ENCODE measurements at regions not wholly inside any gene's neighbourhood (a gene's known extent, or its start where the extent isn't known, plus 50 kb on each side); places are given as distances from the start of the nearest gene placed in this dataset.

DNA sequence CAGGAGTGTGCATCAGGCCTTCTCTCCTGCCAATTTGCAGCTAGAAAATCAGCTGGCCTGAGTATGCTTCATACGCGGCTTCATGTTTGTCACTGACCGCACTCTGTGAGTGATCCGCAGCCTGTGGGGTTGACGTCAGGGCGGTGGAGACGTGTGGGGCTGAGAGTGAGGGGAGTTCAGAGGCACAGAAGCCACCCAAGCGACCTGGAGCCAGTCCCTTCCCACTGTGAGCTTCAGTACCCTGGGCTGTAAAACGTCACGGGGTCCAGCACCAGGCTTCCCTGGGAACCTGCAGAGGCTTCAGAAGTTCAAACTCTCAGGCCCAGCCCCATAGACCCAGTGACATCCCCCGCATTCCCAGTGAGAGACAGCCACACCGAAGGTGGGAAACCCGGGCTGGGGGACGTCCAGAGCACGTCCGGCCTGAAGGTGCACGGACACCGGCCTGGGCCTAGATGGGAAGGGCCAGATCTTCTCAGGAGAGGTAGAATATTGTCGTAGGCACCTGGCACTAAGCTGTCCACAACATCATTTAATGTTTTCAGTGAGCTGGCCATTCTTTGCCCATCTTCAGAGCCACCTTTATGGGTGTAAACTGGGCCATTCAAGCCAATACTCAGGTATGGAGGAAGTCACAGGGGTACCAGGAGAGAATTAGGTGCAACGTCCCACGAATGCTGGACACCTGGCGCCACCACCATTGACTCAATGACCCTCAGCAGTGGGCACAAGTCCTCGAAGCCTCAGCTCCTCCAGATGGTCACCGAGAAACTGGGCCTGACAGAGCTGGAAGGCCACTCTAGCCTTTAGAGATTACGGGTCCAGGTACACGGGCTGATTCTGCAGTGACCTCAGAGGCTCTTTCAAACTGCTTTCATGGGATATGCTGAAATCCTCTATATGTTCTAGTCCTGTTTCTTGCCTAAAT is 235.6 kb upstream of the MYT1L start:
- H3K4me1 Mint-ChIP-seq = no peaks in the 10 kb centered on the region
- H3K9me3 Mint-ChIP-seq = no peaks in the 10 kb centered on the region
- DNase-seq (ENCODE audit: low spot score in 2 of 2, unreplicated experiment in 2 of 2) = no peak
- TF ChIP-seq, protein P1, sequence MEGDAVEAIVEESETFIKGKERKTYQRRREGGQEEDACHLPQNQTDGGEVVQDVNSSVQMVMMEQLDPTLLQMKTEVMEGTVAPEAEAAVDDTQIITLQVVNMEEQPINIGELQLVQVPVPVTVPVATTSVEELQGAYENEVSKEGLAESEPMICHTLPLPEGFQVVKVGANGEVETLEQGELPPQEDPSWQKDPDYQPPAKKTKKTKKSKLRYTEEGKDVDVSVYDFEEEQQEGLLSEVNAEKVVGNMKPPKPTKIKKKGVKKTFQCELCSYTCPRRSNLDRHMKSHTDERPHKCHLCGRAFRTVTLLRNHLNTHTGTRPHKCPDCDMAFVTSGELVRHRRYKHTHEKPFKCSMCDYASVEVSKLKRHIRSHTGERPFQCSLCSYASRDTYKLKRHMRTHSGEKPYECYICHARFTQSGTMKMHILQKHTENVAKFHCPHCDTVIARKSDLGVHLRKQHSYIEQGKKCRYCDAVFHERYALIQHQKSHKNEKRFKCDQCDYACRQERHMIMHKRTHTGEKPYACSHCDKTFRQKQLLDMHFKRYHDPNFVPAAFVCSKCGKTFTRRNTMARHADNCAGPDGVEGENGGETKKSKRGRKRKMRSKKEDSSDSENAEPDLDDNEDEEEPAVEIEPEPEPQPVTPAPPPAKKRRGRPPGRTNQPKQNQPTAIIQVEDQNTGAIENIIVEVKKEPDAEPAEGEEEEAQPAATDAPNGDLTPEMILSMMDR (IDR thresholded peaks at IDR 0.05; ENCODE audit: unreplicated experiment) = no peak
- H3K27me3 Mint-ChIP-seq (ENCODE audit: low read depth) = peaks cover 26% of the 10 kb centered on the region
- H3K36me3 Mint-ChIP-seq = no peaks in the 10 kb centered on the region
- H3K4me3 Mint-ChIP-seq = no peak overlapping the region
- no peak overlapping the region for H3K27ac Mint-ChIP-seq

DNA sequence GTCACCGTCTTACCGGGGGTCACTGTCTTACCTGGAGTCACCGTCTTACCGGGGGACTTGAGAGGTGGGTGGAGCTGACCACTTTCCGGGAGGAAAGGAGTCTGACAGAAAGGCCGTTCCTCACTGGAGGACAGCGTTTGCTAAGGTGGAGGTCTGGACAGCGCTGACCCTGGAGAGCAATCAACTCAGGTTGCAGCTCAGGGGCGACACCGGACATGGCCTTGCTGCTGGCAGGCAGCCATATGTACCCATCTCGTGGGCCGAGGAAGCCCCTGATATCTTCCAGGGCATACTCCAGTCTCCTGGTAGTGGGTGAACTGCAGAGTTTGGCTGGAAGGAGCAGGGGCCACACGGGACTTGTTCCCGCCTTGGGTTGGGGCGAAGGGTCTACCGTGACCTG is 234.6 kb upstream of the MYT1L start:
- no peak for DNase-seq (ENCODE audit: low spot score in 2 of 2, unreplicated experiment in 2 of 2)
- no peaks in the 10 kb centered on the region for H3K9me3 Mint-ChIP-seq
- H3K36me3 Mint-ChIP-seq = no peaks in the 10 kb centered on the region
- no peak overlapping the region for H3K4me3 Mint-ChIP-seq
- H3K27me3 Mint-ChIP-seq (ENCODE audit: low read depth) = peaks cover 31% of the 10 kb centered on the region
- no peak overlapping the region for H3K27ac Mint-ChIP-seq
- no peaks in the 10 kb centered on the region for H3K4me1 Mint-ChIP-seq
- TF ChIP-seq, protein P1 (IDR thresholded peaks at IDR 0.05; ENCODE audit: unreplicated experiment) = no peak

DNA sequence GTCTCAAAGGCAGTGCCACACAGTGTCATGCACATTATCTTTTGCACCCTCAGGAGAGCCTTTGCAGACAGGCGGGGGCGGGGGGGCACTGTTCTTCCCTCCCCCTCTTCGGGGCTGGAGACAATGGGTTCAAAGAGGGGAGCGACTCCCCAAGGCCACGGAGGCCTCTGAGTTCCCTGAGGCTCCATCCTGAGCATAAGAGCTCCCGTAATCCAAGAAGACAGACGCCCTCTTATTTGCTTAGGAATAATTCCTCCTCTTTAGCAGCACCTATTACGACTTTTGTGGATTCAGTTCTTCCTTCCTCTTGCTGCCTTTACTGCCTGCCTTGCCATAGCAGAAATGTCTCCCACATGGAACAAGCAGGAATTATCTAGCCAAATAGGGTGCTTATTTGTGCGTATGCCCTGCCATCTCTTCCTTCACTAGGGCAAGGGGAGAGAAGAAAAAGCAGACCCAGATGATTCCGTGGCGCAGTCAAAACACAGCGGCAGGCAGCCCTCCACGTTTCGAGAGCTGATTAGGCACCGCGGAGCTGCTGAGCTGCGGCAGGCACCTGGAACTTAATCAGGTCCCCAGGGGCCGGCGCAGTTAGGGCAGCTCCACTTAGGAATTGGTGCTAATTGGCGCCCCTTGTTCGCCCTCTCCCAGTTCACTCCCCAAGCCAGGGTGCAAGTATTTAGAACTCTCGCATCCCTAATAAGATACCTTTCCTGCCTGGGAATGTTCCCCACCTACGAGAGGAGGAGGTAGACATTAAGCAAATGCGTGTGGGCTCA is 233.4 kb upstream of the MYT1L start:
- Mint-ChIP-seq H3K27ac (no peak overlapping the region), H3K27me3 (ENCODE audit: low read depth) (peaks cover 29% of the 10 kb centered on the region), H3K36me3 (no peaks in the 10 kb centered on the region), H3K4me1 (no peaks in the 10 kb centered on the region), H3K9me3 (no peaks in the 10 kb centered on the region), H3K4me3 (no peak overlapping the region)
- DNase-seq (ENCODE audit: low spot score in 2 of 2, unreplicated experiment in 2 of 2) = no peak
- TF ChIP-seq, protein P1 (IDR thresholded peaks at IDR 0.05; ENCODE audit: unreplicated experiment) = no peak

DNA sequence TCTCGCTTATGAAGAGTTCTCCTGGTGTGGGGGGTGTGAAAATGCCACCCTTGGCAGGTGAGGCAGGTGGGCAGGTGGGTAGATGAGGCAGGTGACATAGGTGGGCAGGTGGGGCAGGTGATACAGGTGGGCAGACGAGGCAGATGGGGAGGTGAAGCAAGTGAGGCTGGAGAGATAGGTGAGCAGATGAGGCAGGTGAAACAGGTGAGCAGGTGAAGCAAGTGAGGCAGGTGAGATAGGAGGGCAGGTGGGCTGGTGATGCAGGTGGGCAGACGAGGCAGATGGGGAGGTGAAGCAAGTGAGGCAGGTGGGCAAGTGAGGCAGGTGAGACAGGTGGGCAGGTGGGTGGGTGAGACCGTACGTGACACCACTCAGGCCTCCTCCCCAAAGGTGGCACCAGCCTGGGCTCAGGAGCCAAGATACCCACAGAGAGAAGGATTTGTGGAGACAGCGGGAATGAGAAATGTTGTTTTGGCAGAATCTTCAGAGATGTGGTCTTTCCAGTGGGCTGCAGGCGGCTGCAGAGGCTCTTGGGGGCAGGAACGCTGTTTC is 232.3 kb upstream of the MYT1L start:
- no peaks in the 10 kb centered on the region for H3K4me1 Mint-ChIP-seq
- H3K27me3 Mint-ChIP-seq (ENCODE audit: low read depth) = peaks cover 29% of the 10 kb centered on the region
- TF ChIP-seq, protein P1 (IDR thresholded peaks at IDR 0.05; ENCODE audit: unreplicated experiment) = no peak
- no peak overlapping the region for H3K4me3 Mint-ChIP-seq
- no peaks in the 10 kb centered on the region for H3K9me3 Mint-ChIP-seq
- H3K36me3 Mint-ChIP-seq = no peaks in the 10 kb centered on the region
- DNase-seq (ENCODE audit: low spot score in 2 of 2, unreplicated experiment in 2 of 2) = no peak
- H3K27ac Mint-ChIP-seq = no peak overlapping the region

DNA sequence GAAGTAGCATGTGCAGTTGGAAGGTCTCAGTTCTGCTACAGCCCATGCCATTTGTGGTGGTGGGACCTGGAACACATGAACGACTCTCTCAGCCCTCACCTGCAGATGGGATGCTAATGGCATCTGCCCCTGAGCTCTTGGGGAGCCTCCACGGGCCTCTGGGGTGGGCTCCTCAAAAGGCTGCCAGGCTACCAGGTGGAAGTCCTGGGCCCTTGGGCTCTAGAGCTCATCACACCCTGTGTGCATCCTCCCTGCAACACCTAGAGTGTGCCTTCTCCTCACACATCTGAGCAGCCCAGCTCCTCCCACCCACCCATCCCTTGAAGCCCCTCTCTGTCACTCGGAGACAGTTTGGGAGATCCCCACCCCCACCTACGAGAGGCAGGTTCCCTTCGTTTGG is 231.8 kb upstream of the MYT1L start:
- H3K4me1 Mint-ChIP-seq = no peaks in the 10 kb centered on the region
- no peaks in the 10 kb centered on the region for H3K36me3 Mint-ChIP-seq
- no peak for DNase-seq (ENCODE audit: low spot score in 2 of 2, unreplicated experiment in 2 of 2)
- H3K27me3 Mint-ChIP-seq (ENCODE audit: low read depth) = peaks cover 24% of the 10 kb centered on the region
- TF ChIP-seq, protein P1 (IDR thresholded peaks at IDR 0.05; ENCODE audit: unreplicated experiment) = no peak
- no peak overlapping the region for H3K27ac Mint-ChIP-seq
- H3K4me3 Mint-ChIP-seq = no peak overlapping the region
- H3K9me3 Mint-ChIP-seq = no peaks in the 10 kb centered on the region

Data from mesothelial cell of epicardium (in vitro differentiated cells).